Posterior cingulate gyrus (tissue), 11 donors: ENCODE measurements at regions not wholly inside any gene's neighbourhood (a gene's known extent, or its start where the extent isn't known, plus 50 kb on each side); places are given as distances from the start of the nearest gene placed in this dataset.
A peak's percentile ranks its signal among the peaks of the same experiment; 100 is the strongest.

Experiments used
- DNase-seq, 10 donors: peaks; one replicate each; pipeline versions ENCODE4 v3.0.0 to v3.0.0-alpha.2; 2020 to 2021; ENCODE audit warnings: mixed read lengths in 3 of 10
- intact Hi-C: fragments of 100-400 bp; cut with DNase I; formaldehyde crosslinking; loops from one replicate; pipeline ENCODE4 v1.15.1; 2023

DNA sequence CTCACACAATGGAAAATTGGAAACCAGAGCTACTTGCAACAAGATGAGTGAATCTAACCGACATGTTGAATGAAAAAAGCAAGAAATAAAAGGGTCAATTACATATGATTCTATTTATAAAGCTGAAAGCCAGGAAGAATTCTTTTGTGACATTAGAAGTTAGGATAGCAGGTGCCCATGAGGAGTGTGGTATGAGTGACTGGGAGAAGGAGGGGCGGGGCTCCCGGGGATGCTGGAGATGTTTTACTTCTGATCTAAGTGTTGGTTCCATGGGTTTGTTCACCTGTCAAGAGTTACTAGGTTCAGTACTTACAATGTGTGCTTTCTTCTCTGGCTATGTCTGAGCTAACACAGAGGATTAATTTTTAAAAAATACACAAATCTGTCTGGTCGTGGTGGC is 60.8 kb downstream of the NSMCE3 start:
- intact Hi-C loops, result no loop called here
- DNase-seq, result no peak

DNA sequence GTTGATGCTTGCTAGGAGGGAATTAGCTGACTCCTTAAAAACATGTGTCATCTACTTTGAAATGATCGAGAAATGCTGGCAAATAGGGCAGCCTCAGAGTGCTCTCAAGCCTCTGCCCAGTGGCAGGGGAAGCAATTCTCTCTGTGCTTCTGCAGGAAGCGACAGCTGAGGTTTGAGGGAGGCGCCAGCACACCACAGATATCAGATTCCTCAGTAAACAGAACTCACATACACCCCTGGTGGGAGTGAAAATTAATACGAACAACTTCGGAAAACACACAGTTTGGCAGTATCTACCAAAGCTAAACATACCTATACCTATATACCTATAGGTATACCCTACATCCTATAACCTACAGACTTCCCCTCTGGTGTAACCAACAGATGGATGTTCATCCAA is 61.3 kb downstream of the NSMCE3 start:
- no peak for DNase-seq
- intact Hi-C loops, result no loop called here

GRCh38 chr15:29207758-29208108 is 61.9 kb downstream of the NSMCE3 start:
- no peak for DNase-seq
- intact Hi-C loops, result no loop called here

DNA sequence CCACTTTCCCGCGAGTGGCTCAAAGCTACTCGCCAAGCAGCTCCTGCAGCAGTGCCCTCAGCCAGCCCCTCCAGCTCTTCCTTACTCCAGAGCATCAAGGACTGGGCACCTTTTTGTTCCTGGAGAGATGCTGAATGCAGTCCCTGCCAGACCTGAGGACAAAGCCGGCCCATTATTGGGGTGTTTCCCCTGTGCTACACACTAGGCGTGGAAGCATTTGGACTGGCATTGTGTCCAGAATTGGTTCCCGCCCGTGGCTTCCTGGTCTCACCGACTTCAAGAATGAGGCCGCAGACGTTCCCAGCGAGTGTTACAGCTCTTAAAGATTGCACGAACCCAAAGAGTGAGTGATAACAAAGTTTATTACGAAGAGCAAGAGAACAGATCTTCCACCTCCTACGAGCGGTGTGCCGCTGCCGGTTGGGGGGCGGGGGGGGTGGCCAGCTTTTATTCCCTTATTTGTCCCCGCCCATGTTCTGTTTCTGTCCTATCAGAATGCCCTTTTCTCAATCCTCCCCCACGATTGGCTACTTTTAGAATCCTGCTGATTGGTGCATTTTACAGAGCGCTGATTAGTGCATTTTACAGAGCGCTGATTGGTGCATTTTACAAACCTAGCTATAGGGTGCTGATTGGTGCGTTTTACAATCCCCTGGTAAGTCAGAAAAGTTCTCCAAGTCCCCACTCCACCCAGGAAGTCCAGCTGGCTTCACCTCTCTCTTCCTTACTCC is 62.4 kb downstream of the NSMCE3 start:
- no peak for DNase-seq

DNA sequence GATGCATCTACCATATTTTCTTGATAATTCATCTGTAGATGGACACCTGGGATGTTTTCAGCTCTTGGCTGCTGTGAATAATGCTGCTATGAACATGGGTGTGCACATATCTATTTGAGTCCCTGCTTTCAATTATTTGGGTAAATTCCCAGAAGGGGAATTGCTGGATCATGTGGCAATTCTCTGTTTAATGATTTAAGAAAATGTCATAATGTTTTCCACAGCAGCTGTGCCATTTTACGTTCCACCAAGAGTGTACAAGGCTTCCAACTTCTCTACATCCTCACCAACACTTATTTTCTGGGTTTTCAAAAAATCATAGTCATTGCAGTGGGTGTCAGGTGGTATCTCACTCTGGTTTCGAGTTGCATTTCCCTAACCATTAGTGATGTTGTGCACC is 64.4 kb downstream of the NSMCE3 start:
- no peak for DNase-seq
- intact Hi-C loops, result no loop called here

More for the DNA sequence above, 62.4 kb downstream of the NSMCE3 start:
- intact Hi-C loops, result no loop called here

- peak in 1 of 10 donors; percentile 64 for DNase-seq
- intact Hi-C loops, result no loop called here
Measured at GRCh38 chr15:29204369-29204755, 65.3 kb downstream of the NSMCE3 start.

DNA sequence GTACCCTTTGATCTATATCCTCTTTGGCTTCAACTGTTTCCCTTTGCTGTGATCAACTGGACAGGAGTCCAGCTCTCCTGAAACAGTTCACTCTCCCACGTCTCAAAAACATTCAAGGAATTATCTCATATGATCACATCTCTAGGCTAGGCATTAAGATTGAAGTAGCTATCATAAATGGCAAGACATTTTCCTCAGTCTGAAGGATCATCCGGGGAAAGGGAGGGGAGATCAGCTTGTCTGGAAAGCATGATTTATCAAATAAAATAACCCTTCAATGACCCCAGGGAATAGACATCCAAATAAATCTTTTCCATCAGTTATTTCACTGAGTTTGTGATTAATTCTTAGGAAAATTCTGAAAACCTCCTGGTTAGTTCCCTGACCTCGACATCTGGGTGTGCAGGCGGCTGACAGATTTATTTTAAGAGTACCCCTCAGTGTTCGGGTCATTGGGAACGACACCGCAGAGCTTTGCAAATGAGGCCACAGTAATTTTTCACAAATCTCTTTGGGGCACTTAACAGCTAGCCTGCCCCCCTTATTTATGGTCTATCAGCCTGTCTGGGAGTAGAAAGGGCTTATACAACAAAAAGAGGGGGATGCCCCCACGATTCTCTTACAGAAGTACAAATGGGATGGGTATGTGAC is 65.8 kb downstream of the NSMCE3 start:
- no peak for DNase-seq
- intact Hi-C loops, result no loop called here

GRCh38 chr15:29196722-29197121 is 72.9 kb downstream of the NSMCE3 start:
- intact Hi-C loops, result no loop called here
- DNase-seq, result no peak

DNA sequence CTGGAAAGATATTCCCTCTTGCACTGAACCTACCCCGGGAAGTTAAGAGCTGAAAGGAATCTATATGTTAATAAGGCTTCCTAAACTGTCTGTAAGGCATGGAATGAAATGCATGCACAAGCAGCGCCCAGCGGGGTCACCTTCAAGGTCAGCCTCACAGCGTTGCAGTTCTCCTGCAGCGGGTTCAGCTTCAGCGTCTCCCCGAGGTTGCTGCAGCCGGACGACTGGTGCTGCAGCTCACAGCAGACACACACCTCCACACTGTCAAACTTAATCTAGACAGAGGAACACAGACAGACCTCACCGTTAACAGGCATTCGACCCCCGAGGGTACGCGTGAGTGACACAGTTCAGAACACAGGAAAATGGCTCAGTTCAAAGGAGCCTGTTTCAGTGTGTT is 73.3 kb downstream of the NSMCE3 start:
- DNase-seq, result no peak
- intact Hi-C loops, result no loop called here

GRCh38 chr15:29194866-29195265 is 74.8 kb downstream of the NSMCE3 start:
- DNase-seq, result no peak
- intact Hi-C loops, result no loop called here

GRCh38 chr15:29183071-29183831 is 86.4 kb downstream of the NSMCE3 start:
- intact Hi-C loops, result no loop called here
- DNase-seq, result peak in 1 of 10 donors; percentile 78

DNA sequence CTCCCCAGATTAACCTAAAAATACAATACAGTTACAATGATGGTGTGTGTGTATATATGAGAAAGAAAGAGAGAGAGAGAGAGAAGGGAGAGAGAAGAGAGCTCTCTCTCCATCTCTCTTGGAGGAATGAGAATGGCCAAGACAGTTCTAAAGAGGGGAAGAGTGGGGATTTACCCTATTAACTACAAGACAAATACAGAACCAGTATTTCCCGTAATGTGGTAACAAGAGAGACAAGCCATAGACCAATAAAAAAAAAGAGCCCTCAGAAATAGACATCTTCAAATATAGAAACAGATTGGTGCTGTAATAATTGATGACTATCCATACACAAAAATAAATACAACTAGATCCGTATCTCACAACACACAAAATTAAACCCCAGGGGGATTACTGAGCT is 87.0 kb downstream of the NSMCE3 start:
- no peak for DNase-seq
- intact Hi-C loops, result no loop called here

DNA sequence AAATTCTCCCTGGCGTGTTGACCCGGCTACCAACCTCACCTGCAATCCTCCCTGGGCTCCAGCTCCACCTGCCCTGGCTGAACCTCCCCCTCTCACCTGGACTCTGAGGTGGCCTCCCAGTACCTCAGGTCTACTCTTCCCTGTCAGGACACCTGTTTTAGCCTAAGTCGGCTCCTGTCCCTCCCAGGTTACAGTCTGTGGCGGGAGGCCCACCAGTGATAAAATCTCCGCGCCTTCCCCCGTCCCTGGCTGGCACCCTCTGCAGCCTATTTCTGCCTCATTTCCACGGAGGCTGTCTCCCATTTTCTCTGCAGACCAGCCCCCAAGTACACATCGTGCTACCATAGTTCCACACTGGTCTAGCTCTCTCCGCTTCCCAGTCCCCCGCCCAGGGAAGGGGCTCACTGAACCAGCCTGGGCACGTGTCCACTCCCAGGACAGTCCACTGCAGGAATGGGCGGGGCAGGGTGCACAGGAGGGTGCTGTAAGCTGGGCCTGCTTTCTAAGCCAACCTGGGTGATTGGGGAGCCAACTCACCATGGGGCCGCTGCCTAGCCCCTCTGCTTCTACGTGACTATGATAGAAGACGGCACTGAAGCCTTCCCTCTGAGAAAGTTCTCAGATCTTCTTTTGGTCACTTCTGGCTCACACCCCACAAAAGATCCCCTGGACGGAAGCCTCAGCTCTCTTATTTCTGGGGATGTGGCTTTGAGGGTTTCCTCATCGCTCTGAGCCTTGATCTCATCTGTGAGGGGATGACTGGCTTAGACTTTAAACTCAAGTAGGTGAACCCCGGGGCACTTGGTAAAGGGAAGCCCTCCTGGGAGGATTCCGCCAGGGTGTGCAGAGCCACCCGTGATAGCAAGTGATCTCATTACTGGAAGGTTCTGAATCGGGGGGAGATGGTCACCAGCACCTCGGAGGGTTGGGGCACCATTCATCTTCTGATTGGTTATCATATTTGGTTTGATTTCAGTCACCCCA is 96.6 kb downstream of the NSMCE3 start:
- intact Hi-C loops, result no loop called here
- DNase-seq, result no peak

DNA sequence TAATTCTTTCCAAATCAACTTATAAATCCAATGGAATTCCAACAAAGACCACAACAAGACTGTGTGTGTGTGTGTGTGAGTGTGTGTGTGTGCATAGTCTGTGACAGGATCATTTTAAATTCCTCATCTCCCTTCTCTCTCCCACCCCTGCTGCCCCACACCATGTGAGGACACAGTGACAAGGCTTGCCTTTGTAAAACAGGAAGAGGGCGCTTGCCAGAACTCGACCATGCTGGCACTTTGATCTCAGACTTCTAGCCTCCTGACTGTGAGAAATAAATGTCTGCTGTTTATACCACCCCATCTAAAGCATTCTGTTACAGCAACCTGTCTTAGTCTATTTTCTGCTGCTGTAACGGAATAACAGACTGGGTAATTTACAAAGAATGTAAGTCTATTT is 99.1 kb downstream of the NSMCE3 start:
- intact Hi-C loops, result no loop called here
- no peak for DNase-seq
